HepG2 (cell line): ENCODE measurements at regions not wholly inside any gene's neighbourhood (a gene's known extent, or its start where the extent isn't known, plus 50 kb on each side); places are given as distances from the start of the nearest gene placed in this dataset.

ENCODE experiments used
- ATAC-seq: fragments of 200-7000 bp; cut with Tn5 transposase; 3 replicates; pipeline ENCODE4 v1.9.1; 2020; ENCODE audit warnings: mild to moderate bottlenecking, moderate library complexity
- BruUV-seq: library from RNA; stranded (reverse); fragments of 400-500 nt; replicated peaks from 2 replicates; lab custom pipeline; 2021; lab: Mats Ljungman, UMichigan
- CTCF ChIA-PET: fragments of 300-600 bp; formaldehyde crosslinking; extraction: SDS; loops from one replicate; lab custom pipeline; 2021; ENCODE audit warnings: low total read pairs, inconsistent platforms, low intra/inter-chr PET ratio; lab: Yijun Ruan, JAX
- POLR2A ChIA-PET: fragments of 350-600 bp; sonication (Branson Sonifier 250); formaldehyde crosslinking; loops from one replicate; lab custom pipeline; 2020; ENCODE audit warnings: antibody characterized with exemption, inconsistent platforms; lab: Yijun Ruan, JAX
- DNase-seq: peaks from one replicate; pipeline ENCODE4 v3.0.0-alpha.2; 2015; ENCODE audit warnings: low spot score
- FAIRE-seq: peaks from 3 replicates; lab custom pipeline; 2011; peaks lifted over from hg19 to GRCh38; lab: Jason Lieb, UNC
- H2AFZ ChIP-seq: one replicate; pipeline ENCODE4 v1.6.1; 2011; ENCODE audit warnings: low read length, inconsistent platforms
- H3K27ac ChIP-seq: fragments of 300-600 bp; 3 replicates; pipeline ENCODE4 v1.8.0; 2011; ENCODE audit warnings: mixed run types, mild to moderate bottlenecking, mixed read lengths, low read length, inconsistent platforms; ENCODE audit not compliant: insufficient read depth; ENCODE audit errors: extremely low read length
- H3K27me3 ChIP-seq, 2 experiments: fragments of 200-600 bp in 1 of 2; 2 replicates in 1 of 2; 3 replicates in 1 of 2; pipeline versions ENCODE4 v1.6.0 to v1.8.0; 2011; ENCODE audit warnings: low read length in 2 of 2, mild to moderate bottlenecking in 2 of 2, moderate library complexity in 2 of 2, inconsistent platforms in 1 of 2; ENCODE audit not compliant: insufficient read depth in 2 of 2, control insufficient read depth in 1 of 2
- H3K36me3 ChIP-seq, 2 experiments: fragments of 200-600 bp in 1 of 2; replicated peaks in 1 of 2; 2 replicates in 1 of 2; 3 replicates in 1 of 2; pipeline versions ENCODE4 v1.5.1 to v1.8.0; 2011; ENCODE audit warnings: low read length in 2 of 2, inconsistent platforms in 1 of 2; ENCODE audit not compliant: insufficient read depth in 2 of 2, control insufficient read depth in 1 of 2
- H3K4me1 ChIP-seq: 2 replicates; pipeline ENCODE4 v1.5.1; 2012; ENCODE audit warnings: low read length, inconsistent platforms; ENCODE audit not compliant: insufficient read depth
- H3K4me2 ChIP-seq: 2 replicates; pipeline ENCODE4 v1.6.0; 2011; ENCODE audit warnings: low read depth, low read length, inconsistent platforms
- H3K4me3 ChIP-seq, 3 experiments: fragments of 200-600 bp in 1 of 3; sonication (generic), shearing (Covaris generic) in 1 of 3; replicated peaks in 1 of 3; 2 replicates each; pipeline ENCODE4 v1.5.1; 2011 to 2016; ENCODE audit warnings: low read length in 3 of 3, inconsistent platforms in 2 of 3, low read depth in 2 of 3, mild to moderate bottlenecking in 2 of 3, control low read depth in 1 of 3, mixed read lengths in 1 of 3; ENCODE audit not compliant: insufficient read depth in 1 of 3
- H3K79me2 ChIP-seq: one replicate; pipeline ENCODE4 v1.6.1; 2011; ENCODE audit warnings: low read length, inconsistent platforms; ENCODE audit not compliant: insufficient read depth
- H3K9ac ChIP-seq: 2 replicates; pipeline ENCODE4 v1.6.0; 2011; ENCODE audit warnings: mild to moderate bottlenecking, low read depth, low read length, inconsistent platforms; ENCODE audit not compliant: insufficient read depth
- H3K9me3 ChIP-seq: 2 replicates; pipeline ENCODE4 v1.5.1; 2012; ENCODE audit warnings: mild to moderate bottlenecking, low read length
- H4K20me1 ChIP-seq: 2 replicates; pipeline ENCODE4 v1.6.0; 2011; ENCODE audit warnings: inconsistent platforms, mild to moderate bottlenecking, low read length, moderate library complexity; ENCODE audit not compliant: insufficient read depth
- CBX2 ChIP-seq, 2 experiments: fragments of 200-600 bp in 1 of 2; sonication (generic); formaldehyde crosslinking in 1 of 2; IDR thresholded peaks; 2 replicates each; pipeline versions ENCODE4 v1.7.0 to v1.8.1; 2018 to 2022; ENCODE audit warnings: low read depth in 2 of 2, low read length in 1 of 2, mild to moderate bottlenecking in 1 of 2, missing genetic modification reagents in 1 of 2
- CHCHD3 ChIP-seq: sonication (generic); formaldehyde crosslinking; IDR thresholded peaks from 2 replicates; pipeline ENCODE4 v1.8.0; 2022; ENCODE audit warnings: mild to moderate bottlenecking, missing genetic modification reagents, moderate library complexity
- KDM2A ChIP-seq: sonication (generic); formaldehyde crosslinking; IDR thresholded peaks from 2 replicates; pipeline ENCODE4 v1.4.0; 2020; ENCODE audit warnings: low read depth, missing genetic modification reagents, borderline replicate concordance
- KLF9 ChIP-seq: IDR thresholded peaks from 2 replicates; pipeline ENCODE4 v1.6.1; 2016; ENCODE audit warnings: low read depth
- POLR2AphosphoS2 ChIP-seq: IDR thresholded peaks from 2 replicates; pipeline ENCODE4 v1.6.1; 2011; ENCODE audit warnings: low read depth, low read length, improper control_type of control experiment
- RARG ChIP-seq: sonication (generic); formaldehyde crosslinking; IDR thresholded peaks from 2 replicates; pipeline ENCODE4 v1.4.0; 2020; ENCODE audit warnings: low read depth, mild to moderate bottlenecking, missing genetic modification reagents
- SUZ12 ChIP-seq: fragments of 150-350 bp; IDR thresholded peaks from 2 replicates; pipeline ENCODE4 v1.6.1; 2014; ENCODE audit warnings: low read depth, low read length
- TBX3 ChIP-seq: fragments of 450-650 bp; IDR thresholded peaks from 2 replicates; pipeline ENCODE4 v1.6.1; 2017; ENCODE audit warnings: antibody characterized with exemption, mild to moderate bottlenecking, inconsistent platforms, borderline replicate concordance
- ZKSCAN5 ChIP-seq: sonication (generic); formaldehyde crosslinking; IDR thresholded peaks from 2 replicates; pipeline ENCODE4 v1.5.1; 2020; ENCODE audit warnings: mild to moderate bottlenecking, missing genetic modification reagents
- WGBS: methylation state at CpG from one replicate; pipeline ENCODE4 v1.1.6; 2017; ENCODE audit warnings: low lambda C conversion rate; 5-methylcytosine and 5-hydroxymethylcytosine counted together
- in situ Hi-C: cut with HindIII; loops from 2 replicates; pipeline ENCODE4 v1.10.0; 2017; ENCODE audit warnings: low pct_unique_long_range_greater_than_20kb; ENCODE audit not compliant: extremely low pct_ligation_motif_present
- intact Hi-C: fragments of 100-400 bp; cut with micrococcal nuclease; formaldehyde crosslinking; loops from one replicate; pipeline ENCODE4 v1.10.0; 2022; ENCODE audit not compliant: unreplicated experiment
- TF ChIP-seq, protein P1 (sequence below): sonication (generic); formaldehyde crosslinking; IDR thresholded peaks from 2 replicates; pipeline ENCODE4 v1.4.0; 2020; ENCODE audit warnings: missing genetic modification reagents, borderline replicate concordance
- TF ChIP-seq, protein P2 (sequence below): sonication (generic); formaldehyde crosslinking; IDR thresholded peaks from 2 replicates; pipeline ENCODE4; 2020; ENCODE audit warnings: missing genetic modification reagents, mild to moderate bottlenecking, borderline replicate concordance

DNA sequence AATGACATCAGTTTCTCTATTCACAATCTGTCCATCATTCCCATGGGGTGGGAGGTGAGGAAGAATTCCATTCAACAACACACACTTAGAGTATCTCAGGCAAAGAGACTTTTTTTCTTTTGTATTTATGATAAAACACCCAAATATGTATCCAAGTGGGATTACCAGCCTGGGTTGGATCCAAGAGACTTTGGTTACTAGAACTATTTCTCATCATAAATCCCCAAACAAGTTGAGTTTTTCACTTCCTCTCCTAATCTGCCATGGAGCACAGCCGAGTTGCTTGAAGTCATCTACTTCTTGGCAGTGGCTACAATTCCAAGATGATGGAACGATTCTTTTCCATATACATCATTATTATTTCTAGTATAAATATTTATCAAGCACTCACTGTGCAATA is 209.2 kb upstream of the HMGA2 start:
- Histone ChIP-seq H3K9ac (no peak overlapping the region), H3K4me1 (peaks cover 6% of the 10 kb centered on the region), H3K9me3 (no peaks in the 10 kb centered on the region), H3K27ac (no peak overlapping the region), H3K36me3 (no peaks in the 10 kb centered on the region), H3K27me3 (peaks cover 0 to 14% of the 10 kb centered on the region in 2 experiments; a peak in 2 of 5 replicates), H3K4me3 (no peak overlapping the region), H3K79me2 (no peaks in the 10 kb centered on the region), H4K20me1 (no peaks in the 10 kb centered on the region), H2AFZ (no peak overlapping the region), H3K4me2 (no peak overlapping the region)
- WGBS = 0% methylated on average over 2 of the region's 2 CpGs
- TF ChIP-seq CHCHD3 (CRISPR knock-in tag) = no peak
- TF ChIP-seq, protein P1, sequence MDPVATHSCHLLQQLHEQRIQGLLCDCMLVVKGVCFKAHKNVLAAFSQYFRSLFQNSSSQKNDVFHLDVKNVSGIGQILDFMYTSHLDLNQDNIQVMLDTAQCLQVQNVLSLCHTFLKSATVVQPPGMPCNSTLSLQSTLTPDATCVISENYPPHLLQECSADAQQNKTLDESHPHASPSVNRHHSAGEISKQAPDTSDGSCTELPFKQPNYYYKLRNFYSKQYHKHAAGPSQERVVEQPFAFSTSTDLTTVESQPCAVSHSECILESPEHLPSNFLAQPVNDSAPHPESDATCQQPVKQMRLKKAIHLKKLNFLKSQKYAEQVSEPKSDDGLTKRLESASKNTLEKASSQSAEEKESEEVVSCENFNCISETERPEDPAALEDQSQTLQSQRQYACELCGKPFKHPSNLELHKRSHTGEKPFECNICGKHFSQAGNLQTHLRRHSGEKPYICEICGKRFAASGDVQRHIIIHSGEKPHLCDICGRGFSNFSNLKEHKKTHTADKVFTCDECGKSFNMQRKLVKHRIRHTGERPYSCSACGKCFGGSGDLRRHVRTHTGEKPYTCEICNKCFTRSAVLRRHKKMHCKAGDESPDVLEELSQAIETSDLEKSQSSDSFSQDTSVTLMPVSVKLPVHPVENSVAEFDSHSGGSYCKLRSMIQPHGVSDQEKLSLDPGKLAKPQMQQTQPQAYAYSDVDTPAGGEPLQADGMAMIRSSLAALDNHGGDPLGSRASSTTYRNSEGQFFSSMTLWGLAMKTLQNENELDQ = no peak
- no peak for DNase-seq
- BruUV-seq = no TSS peak
- no peak for ATAC-seq
- FAIRE-seq = no peak
- CTCF ChIA-PET = no interaction called here
- intact Hi-C loops (no loop called here), in situ Hi-C loops (loop anchor here (25.0 kb wide), 1 partner anchor 497 kb away; no protein-coding TSS in a partner anchor)
- POLR2A ChIA-PET = no interaction called here

DNA sequence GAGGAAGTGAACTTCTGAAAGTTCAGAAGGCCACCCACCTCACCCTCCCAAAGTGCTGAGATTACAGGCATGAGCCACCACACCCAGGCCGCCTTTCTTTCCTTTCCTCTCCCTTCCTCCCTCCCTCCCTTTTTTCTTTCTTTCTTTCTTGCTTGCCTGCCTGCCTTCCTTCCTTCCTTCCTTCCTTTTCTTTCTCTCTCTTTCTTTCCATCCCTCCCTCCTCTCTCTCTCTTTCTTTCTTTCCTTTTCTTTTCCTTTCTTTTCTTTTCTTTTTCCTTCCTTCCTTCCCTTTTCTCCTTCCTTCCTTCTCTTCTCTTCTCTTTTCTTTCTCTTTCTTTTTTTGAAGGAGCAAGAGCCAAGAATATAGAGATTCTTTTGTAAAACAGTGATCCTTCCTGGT is 208.3 kb upstream of the HMGA2 start:
- Histone ChIP-seq H3K4me2 (no peak overlapping the region), H3K27me3 (peaks cover 0 to 18% of the 10 kb centered on the region in 2 experiments; a peak in 2 of 5 replicates), H3K9me3 (no peaks in the 10 kb centered on the region), H3K27ac (no peak overlapping the region), H4K20me1 (no peaks in the 10 kb centered on the region), H3K4me1 (peaks cover 6% of the 10 kb centered on the region), H3K36me3 (no peaks in the 10 kb centered on the region), H3K79me2 (no peaks in the 10 kb centered on the region), H3K4me3 (no peak overlapping the region), H3K9ac (no peak overlapping the region), H2AFZ (no peak overlapping the region)
- ChIA-PET POLR2A (no interaction called here), CTCF (no interaction called here)
- TF ChIP-seq SUZ12 = no peak
- TF ChIP-seq TBX3 = no peak
- TF ChIP-seq POLR2AphosphoS2 = no peak
- no peak for TF ChIP-seq CBX2 (IDR thresholded peaks at IDR 0.05; ENCODE audit: low read depth, low read length)
- no peak for TF ChIP-seq CBX2 (CRISPR knock-in tag; IDR thresholded peaks at IDR 0.05; ENCODE audit: low read depth)
- TF ChIP-seq, protein P2, sequence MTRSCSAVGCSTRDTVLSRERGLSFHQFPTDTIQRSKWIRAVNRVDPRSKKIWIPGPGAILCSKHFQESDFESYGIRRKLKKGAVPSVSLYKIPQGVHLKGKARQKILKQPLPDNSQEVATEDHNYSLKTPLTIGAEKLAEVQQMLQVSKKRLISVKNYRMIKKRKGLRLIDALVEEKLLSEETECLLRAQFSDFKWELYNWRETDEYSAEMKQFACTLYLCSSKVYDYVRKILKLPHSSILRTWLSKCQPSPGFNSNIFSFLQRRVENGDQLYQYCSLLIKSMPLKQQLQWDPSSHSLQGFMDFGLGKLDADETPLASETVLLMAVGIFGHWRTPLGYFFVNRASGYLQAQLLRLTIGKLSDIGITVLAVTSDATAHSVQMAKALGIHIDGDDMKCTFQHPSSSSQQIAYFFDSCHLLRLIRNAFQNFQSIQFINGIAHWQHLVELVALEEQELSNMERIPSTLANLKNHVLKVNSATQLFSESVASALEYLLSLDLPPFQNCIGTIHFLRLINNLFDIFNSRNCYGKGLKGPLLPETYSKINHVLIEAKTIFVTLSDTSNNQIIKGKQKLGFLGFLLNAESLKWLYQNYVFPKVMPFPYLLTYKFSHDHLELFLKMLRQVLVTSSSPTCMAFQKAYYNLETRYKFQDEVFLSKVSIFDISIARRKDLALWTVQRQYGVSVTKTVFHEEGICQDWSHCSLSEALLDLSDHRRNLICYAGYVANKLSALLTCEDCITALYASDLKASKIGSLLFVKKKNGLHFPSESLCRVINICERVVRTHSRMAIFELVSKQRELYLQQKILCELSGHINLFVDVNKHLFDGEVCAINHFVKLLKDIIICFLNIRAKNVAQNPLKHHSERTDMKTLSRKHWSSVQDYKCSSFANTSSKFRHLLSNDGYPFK (CRISPR knock-in tag) = no peak
- no peak for TF ChIP-seq KLF9 (CRISPR knock-in tag)
- no peak for TF ChIP-seq ZKSCAN5 (CRISPR knock-in tag)
- TF ChIP-seq KDM2A (CRISPR knock-in tag) = no peak
- no peak for TF ChIP-seq RARG (CRISPR knock-in tag)
- FAIRE-seq (no peak), DNase-seq (no peak), ATAC-seq (no peak)
- in situ Hi-C loops = loop anchor here (25.0 kb wide), 1 partner anchor 496 kb away; no protein-coding TSS in a partner anchor
- no TSS peak for BruUV-seq
- 52% methylated on average over 1 of the region's 1 CpG for WGBS
- intact Hi-C loops = no loop called here
